ENCODE measurements at regions not wholly inside any gene's neighbourhood (a gene's known extent, or its start where the extent isn't known, plus 50 kb on each side); places are given as distances from the start of the nearest gene placed in this dataset.

DNA sequence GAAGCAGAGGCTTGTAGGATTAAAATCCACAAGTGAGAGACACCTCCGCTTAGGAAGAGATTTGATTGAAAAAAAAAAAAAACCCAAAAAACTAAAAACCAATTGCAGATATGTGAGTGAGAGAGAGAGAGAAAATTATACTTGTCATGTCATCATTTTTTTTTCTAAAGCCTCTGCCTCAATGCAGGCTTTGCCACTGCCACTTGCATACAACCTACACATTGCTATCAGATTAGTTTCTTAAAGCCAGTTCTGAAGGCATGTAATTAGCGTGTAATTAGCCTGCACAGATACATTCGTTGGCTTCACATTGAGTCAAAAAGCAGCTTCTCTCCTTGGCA is 86.1 kb upstream of the MTPN start:
- H3K36me3 ChIP-seq (ENCODE audit: control insufficient read depth in 2 of 2, insufficient read depth in 2 of 2, low read length in 2 of 2) = no peaks in the 10 kb centered on the region
- H3K4me1 ChIP-seq (ENCODE audit: control insufficient read depth, insufficient read depth, low read length) = no peaks in the 10 kb centered on the region
- H3K9me3 ChIP-seq (ENCODE audit: control insufficient read depth in 2 of 2, low read length in 2 of 2) = no peaks in the 10 kb centered on the region
- no peak overlapping the region for H3K9ac ChIP-seq (ENCODE audit: low read length in 2 of 2)
- no peaks in the 10 kb centered on the region for H3K27me3 ChIP-seq (ENCODE audit: control insufficient read depth in 1 of 2, insufficient read depth in 2 of 2, low read length in 2 of 2)
- H3K27ac ChIP-seq (ENCODE audit: low read length) = no peak overlapping the region
- no peak overlapping the region for H3K4me3 ChIP-seq (ENCODE audit: low read length in 2 of 2)

DNA sequence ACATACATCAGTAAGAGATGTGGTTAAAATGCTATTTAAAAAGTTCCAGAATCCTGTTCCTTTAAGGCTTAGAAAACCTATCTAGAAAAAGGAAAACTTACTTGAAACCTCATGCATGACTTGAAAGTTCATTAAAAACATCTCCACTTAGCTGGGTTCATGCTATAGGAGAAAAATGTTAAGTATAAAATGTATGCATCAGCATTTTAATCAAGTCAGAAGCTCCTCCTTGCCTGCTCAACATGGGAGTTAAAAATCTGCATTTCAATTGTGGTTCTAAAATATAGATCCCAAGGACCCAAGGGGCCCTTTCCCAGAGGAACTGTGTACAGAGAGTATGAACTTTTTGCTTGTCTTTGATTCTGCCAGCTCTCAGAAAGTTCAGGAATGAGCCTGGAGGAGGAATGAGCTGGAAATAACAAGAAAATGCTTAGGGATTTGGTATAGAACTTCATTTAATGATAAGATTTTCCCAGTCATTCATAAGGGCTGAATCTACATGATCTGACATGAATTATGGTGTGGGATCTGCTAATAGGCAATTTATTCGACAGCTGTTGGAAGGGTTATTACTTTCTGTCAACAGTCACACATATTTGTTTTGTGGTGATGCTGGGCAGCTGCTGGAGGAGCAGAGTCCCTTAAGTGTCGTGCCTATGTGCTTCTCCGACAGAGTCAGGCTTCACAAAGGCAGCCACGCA is 85.6 kb upstream of the MTPN start:
- H3K36me3 ChIP-seq (ENCODE audit: control insufficient read depth in 2 of 2, insufficient read depth in 2 of 2, low read length in 2 of 2) = no peaks in the 10 kb centered on the region
- no peaks in the 10 kb centered on the region for H3K27me3 ChIP-seq (ENCODE audit: control insufficient read depth in 1 of 2, insufficient read depth in 2 of 2, low read length in 2 of 2)
- no peak overlapping the region for H3K27ac ChIP-seq (ENCODE audit: low read length)
- no peaks in the 10 kb centered on the region for H3K9me3 ChIP-seq (ENCODE audit: control insufficient read depth in 2 of 2, low read length in 2 of 2)
- no peaks in the 10 kb centered on the region for H3K4me1 ChIP-seq (ENCODE audit: control insufficient read depth, insufficient read depth, low read length)
- no peak overlapping the region for H3K9ac ChIP-seq (ENCODE audit: low read length in 2 of 2)
- H3K4me3 ChIP-seq (ENCODE audit: low read length in 2 of 2) = no peak overlapping the region

DNA sequence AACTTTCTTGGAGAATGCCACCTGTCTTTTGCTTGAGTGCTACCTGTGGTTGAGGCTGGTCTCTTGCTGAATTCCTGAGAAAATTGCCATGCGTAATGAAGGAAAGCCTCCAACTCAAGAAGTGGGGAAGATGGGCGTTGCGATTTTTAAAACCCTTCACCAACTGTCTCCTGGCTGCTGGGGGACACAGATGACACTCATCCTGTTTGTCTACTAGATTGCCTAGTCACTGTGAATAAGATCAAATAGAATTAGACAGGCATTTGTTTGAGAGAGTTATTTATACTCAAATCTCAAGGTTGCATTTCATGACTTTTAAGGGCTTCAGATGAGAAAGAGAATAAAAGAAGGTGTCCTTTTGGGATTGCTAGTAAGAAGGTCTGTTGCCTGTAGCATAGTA is 84.3 kb upstream of the MTPN start:
- H3K9me3 ChIP-seq (ENCODE audit: control insufficient read depth in 2 of 2, low read length in 2 of 2) = no peaks in the 10 kb centered on the region
- no peak overlapping the region for H3K9ac ChIP-seq (ENCODE audit: low read length in 2 of 2)
- H3K36me3 ChIP-seq (ENCODE audit: control insufficient read depth in 2 of 2, insufficient read depth in 2 of 2, low read length in 2 of 2) = no peaks in the 10 kb centered on the region
- no peaks in the 10 kb centered on the region for H3K27me3 ChIP-seq (ENCODE audit: control insufficient read depth in 1 of 2, insufficient read depth in 2 of 2, low read length in 2 of 2)
- no peak overlapping the region for H3K4me3 ChIP-seq (ENCODE audit: low read length in 2 of 2)
- no peaks in the 10 kb centered on the region for H3K4me1 ChIP-seq (ENCODE audit: control insufficient read depth, insufficient read depth, low read length)
- H3K27ac ChIP-seq (ENCODE audit: low read length) = no peak overlapping the region

DNA sequence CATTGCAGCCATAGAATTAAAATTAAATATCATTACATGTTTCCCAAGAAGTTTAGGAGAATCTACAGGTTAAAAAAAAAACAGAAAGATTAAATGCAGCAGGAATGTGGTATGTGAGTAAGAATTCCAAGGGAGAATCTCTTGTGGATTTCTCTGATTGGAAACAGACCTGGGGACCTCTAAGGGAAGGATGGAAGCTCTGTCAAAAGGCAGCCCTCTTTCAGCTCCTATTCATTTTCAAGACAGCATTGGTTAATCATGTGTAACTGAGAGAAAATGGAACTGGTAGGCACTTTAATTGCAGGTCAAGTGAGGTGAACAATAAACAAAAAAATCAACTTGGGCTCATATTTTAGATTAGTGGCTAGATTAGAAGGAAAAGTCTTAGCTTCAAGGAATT is 81.4 kb upstream of the MTPN start:
- Histone ChIP-seq H3K4me1 (ENCODE audit: control insufficient read depth, insufficient read depth, low read length) (no peaks in the 10 kb centered on the region), H3K27ac (ENCODE audit: low read length) (no peak overlapping the region), H3K4me3 (ENCODE audit: low read length in 2 of 2) (no peak overlapping the region), H3K9ac (ENCODE audit: low read length in 2 of 2) (no peak overlapping the region), H3K36me3 (ENCODE audit: control insufficient read depth in 2 of 2, insufficient read depth in 2 of 2, low read length in 2 of 2) (no peaks in the 10 kb centered on the region), H3K27me3 (ENCODE audit: control insufficient read depth in 1 of 2, insufficient read depth in 2 of 2, low read length in 2 of 2) (no peaks in the 10 kb centered on the region), H3K9me3 (ENCODE audit: control insufficient read depth in 2 of 2, low read length in 2 of 2) (no peaks in the 10 kb centered on the region)

DNA sequence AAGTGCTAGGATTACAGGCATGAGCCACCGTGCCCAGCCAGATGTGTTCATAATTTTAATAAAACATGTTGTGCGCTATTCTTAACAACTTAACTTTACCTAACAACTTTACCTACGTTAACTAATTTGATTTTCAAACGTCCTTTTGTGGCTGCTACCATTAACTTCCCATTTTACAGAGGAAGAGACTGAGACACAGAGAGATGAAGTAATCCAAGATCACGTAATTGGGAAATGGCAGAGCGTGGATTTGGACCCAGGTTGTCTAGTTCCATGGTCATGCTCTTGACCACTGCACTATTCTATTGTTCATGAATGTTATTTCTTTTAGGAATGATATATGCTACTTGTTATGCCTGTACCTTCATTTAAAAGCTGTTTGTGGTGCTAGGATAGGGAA is 80.3 kb upstream of the MTPN start:
- Histone ChIP-seq H3K4me1 (ENCODE audit: control insufficient read depth, insufficient read depth, low read length) (no peaks in the 10 kb centered on the region), H3K9ac (ENCODE audit: low read length in 2 of 2) (no peak overlapping the region), H3K9me3 (ENCODE audit: control insufficient read depth in 2 of 2, low read length in 2 of 2) (no peaks in the 10 kb centered on the region), H3K4me3 (ENCODE audit: low read length in 2 of 2) (no peak overlapping the region), H3K27ac (ENCODE audit: low read length) (no peak overlapping the region), H3K36me3 (ENCODE audit: control insufficient read depth in 2 of 2, insufficient read depth in 2 of 2, low read length in 2 of 2) (no peaks in the 10 kb centered on the region), H3K27me3 (ENCODE audit: control insufficient read depth in 1 of 2, insufficient read depth in 2 of 2, low read length in 2 of 2) (no peaks in the 10 kb centered on the region)

DNA sequence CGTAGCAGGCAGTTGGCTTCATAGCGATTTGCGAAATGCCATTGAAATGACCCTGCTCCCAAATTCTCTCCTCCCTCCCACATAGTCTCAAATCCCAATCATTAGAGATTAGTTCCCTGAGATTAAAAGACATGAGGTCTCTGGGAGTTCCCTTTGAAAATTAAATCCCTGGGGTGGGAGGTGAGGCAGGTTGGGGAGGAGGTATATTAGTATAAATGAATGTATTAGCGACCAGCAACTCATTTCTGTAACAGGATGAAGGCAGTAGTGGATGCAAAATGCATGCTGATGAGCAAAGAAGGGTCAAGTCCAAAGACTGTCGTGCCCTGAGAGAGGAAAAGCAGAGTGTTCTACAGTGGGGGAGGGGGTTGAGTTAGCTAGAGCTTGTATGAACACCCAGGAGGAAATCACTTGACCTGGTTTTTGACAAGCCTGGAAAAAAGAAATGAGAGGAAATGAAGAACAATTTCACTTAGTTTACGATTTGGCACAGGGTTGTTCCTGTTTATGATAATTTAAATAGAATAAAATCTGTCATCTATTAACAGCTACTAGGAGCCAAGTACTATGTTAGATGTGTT is 79.6 kb upstream of the MTPN start:
- Histone ChIP-seq H3K27me3 (ENCODE audit: control insufficient read depth in 1 of 2, insufficient read depth in 2 of 2, low read length in 2 of 2) (no peaks in the 10 kb centered on the region), H3K36me3 (ENCODE audit: control insufficient read depth in 2 of 2, insufficient read depth in 2 of 2, low read length in 2 of 2) (no peaks in the 10 kb centered on the region), H3K4me3 (ENCODE audit: low read length in 2 of 2) (no peak overlapping the region), H3K4me1 (ENCODE audit: control insufficient read depth, insufficient read depth, low read length) (no peaks in the 10 kb centered on the region), H3K9ac (ENCODE audit: low read length in 2 of 2) (no peak overlapping the region), H3K27ac (ENCODE audit: low read length) (no peak overlapping the region), H3K9me3 (ENCODE audit: control insufficient read depth in 2 of 2, low read length in 2 of 2) (no peaks in the 10 kb centered on the region)

DNA sequence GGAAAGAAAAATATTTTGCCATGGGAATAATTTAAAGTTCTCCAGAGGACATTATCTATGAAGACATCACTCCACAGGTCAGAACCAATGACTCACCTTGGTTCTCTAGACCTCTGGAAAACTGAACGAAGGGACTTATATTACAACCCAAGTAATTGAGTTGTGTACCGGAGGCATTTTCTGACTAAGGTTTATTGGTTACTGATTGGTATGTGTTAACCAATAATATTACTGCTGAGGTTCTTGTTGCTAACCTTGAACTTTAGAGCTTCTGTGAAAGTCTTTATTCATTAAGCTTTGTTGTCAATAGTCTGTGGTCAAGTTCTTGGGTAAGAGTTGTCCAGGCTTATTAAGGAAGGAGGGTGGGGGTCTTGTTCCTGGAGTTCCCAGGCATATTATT is 78.1 kb upstream of the MTPN start:
- Histone ChIP-seq H3K36me3 (ENCODE audit: control insufficient read depth in 2 of 2, insufficient read depth in 2 of 2, low read length in 2 of 2) (no peaks in the 10 kb centered on the region), H3K9ac (ENCODE audit: low read length in 2 of 2) (no peak overlapping the region), H3K27ac (ENCODE audit: low read length) (no peak overlapping the region), H3K27me3 (ENCODE audit: control insufficient read depth in 1 of 2, insufficient read depth in 2 of 2, low read length in 2 of 2) (no peaks in the 10 kb centered on the region), H3K9me3 (ENCODE audit: control insufficient read depth in 2 of 2, low read length in 2 of 2) (no peaks in the 10 kb centered on the region), H3K4me1 (ENCODE audit: control insufficient read depth, insufficient read depth, low read length) (no peaks in the 10 kb centered on the region), H3K4me3 (ENCODE audit: low read length in 2 of 2) (no peak overlapping the region)

GRCh38 chr7:136053689-136054485 is 76.7 kb upstream of the MTPN start:
- H3K27ac ChIP-seq (ENCODE audit: low read length) = no peak overlapping the region
- no peaks in the 10 kb centered on the region for H3K4me1 ChIP-seq (ENCODE audit: control insufficient read depth, insufficient read depth, low read length)
- no peak overlapping the region for H3K9ac ChIP-seq (ENCODE audit: low read length in 2 of 2)
- H3K4me3 ChIP-seq (ENCODE audit: low read length in 2 of 2) = no peak overlapping the region
- no peaks in the 10 kb centered on the region for H3K27me3 ChIP-seq (ENCODE audit: control insufficient read depth in 1 of 2, insufficient read depth in 2 of 2, low read length in 2 of 2)
- no peaks in the 10 kb centered on the region for H3K9me3 ChIP-seq (ENCODE audit: control insufficient read depth in 2 of 2, low read length in 2 of 2)
- no peaks in the 10 kb centered on the region for H3K36me3 ChIP-seq (ENCODE audit: control insufficient read depth in 2 of 2, insufficient read depth in 2 of 2, low read length in 2 of 2)

- no peak overlapping the region for H3K9ac ChIP-seq (ENCODE audit: low read length in 2 of 2)
- H3K4me3 ChIP-seq (ENCODE audit: low read length in 2 of 2) = no peak overlapping the region
- H3K27me3 ChIP-seq (ENCODE audit: control insufficient read depth in 1 of 2, insufficient read depth in 2 of 2, low read length in 2 of 2) = no peaks in the 10 kb centered on the region
- H3K9me3 ChIP-seq (ENCODE audit: control insufficient read depth in 2 of 2, low read length in 2 of 2) = no peaks in the 10 kb centered on the region
- H3K27ac ChIP-seq (ENCODE audit: low read length) = no peak overlapping the region
- no peaks in the 10 kb centered on the region for H3K4me1 ChIP-seq (ENCODE audit: control insufficient read depth, insufficient read depth, low read length)
- no peaks in the 10 kb centered on the region for H3K36me3 ChIP-seq (ENCODE audit: control insufficient read depth in 2 of 2, insufficient read depth in 2 of 2, low read length in 2 of 2)
These were observed 74.2 kb upstream of the MTPN start for GRCh38 chr7:136051203-136051928.

DNA sequence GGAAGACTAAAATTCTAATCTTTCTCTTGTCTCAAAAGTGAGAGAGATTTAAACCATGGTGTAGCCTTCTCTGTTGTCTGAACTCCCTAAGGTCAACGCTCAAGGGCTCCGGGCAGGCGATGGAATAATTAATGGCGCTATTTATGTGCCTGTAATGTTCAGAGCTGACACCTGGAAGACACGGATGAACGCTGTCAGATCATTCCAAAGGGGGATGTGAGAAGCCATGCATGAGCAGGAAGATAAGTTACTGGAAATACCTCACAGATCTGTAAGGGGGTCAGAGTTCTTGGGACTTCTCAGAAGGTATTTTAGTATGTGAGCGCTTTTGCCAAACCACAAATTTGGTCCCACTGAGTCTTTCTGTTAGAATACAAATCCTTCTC is 73.3 kb upstream of the MTPN start:
- H3K4me3 ChIP-seq (ENCODE audit: low read length in 2 of 2) = no peak overlapping the region
- no peaks in the 10 kb centered on the region for H3K9me3 ChIP-seq (ENCODE audit: control insufficient read depth in 2 of 2, low read length in 2 of 2)
- H3K9ac ChIP-seq (ENCODE audit: low read length in 2 of 2) = no peak overlapping the region
- no peaks in the 10 kb centered on the region for H3K4me1 ChIP-seq (ENCODE audit: control insufficient read depth, insufficient read depth, low read length)
- no peaks in the 10 kb centered on the region for H3K36me3 ChIP-seq (ENCODE audit: control insufficient read depth in 2 of 2, insufficient read depth in 2 of 2, low read length in 2 of 2)
- H3K27ac ChIP-seq (ENCODE audit: low read length) = no peak overlapping the region
- H3K27me3 ChIP-seq (ENCODE audit: control insufficient read depth in 1 of 2, insufficient read depth in 2 of 2, low read length in 2 of 2) = no peaks in the 10 kb centered on the region

Measured in stomach smooth muscle (tissue), 2 donors.